HEK293 (cell line): ENCODE measurements at regions not wholly inside any gene's neighbourhood (a gene's known extent, or its start where the extent isn't known, plus 50 kb on each side); places are given as distances from the start of the nearest gene placed in this dataset.

Experiments
- CTCF ChIA-PET: fragments of 350-600 bp; formaldehyde crosslinking; extraction: SDS; loops from one replicate; lab custom pipeline; 2021; ENCODE audit warnings: antibody characterized with exemption; lab: Yijun Ruan, JAX
- POLR2A ChIA-PET: fragments of 300-600 bp; formaldehyde crosslinking; extraction: SDS; loops from one replicate; lab custom pipeline; 2020; ENCODE audit warnings: antibody characterized with exemption, inconsistent platforms; lab: Yijun Ruan, JAX
- H3K27ac ChIP-seq: fragments of 200-500 bp; sonication (Bioruptor generic); 2 replicates; pipeline ENCODE4 v1.5.1; 2014; ENCODE audit warnings: low read depth, low read length, control low read depth, inconsistent platforms; ENCODE audit errors: extremely low read depth
- H3K36me3 ChIP-seq, 2 experiments: fragments of 200-500 bp in 1 of 2; sonication (Bioruptor generic) in 1 of 2; 1 replicate in 1 of 2; 2 replicates in 1 of 2; pipeline ENCODE4 v1.5.1; 2014 to 2017; ENCODE audit warnings: inconsistent platforms in 2 of 2, low read length in 2 of 2; ENCODE audit not compliant: control insufficient read depth in 2 of 2, insufficient read depth in 1 of 2
- H3K4me1 ChIP-seq: fragments of 200-500 bp; sonication (Bioruptor generic); 2 replicates; pipeline ENCODE4 v1.5.1; 2014; ENCODE audit warnings: mild to moderate bottlenecking, low read length, inconsistent platforms; ENCODE audit not compliant: control insufficient read depth, insufficient read depth
- H3K4me3 ChIP-seq: 2 replicates; pipeline ENCODE4 v1.5.1; 2011; ENCODE audit warnings: low read depth, mild to moderate bottlenecking, control low read depth, low read length, moderate library complexity
- H3K9me3 ChIP-seq: fragments of 200-500 bp; sonication (Bioruptor generic); 2 replicates; pipeline ENCODE4 v1.5.1; 2014; ENCODE audit warnings: low read depth, low read length, inconsistent platforms; ENCODE audit not compliant: control insufficient read depth, insufficient read depth
- BCL11B ChIP-seq: fragments of 450-650 bp; formaldehyde crosslinking; IDR thresholded peaks from 2 replicates; pipeline ENCODE4 v1.5.1; 2016; ENCODE audit warnings: low read depth, missing biosample characterization, missing genetic modification characterization
- GLI2 ChIP-seq: fragments of 450-650 bp; formaldehyde crosslinking; IDR thresholded peaks from 2 replicates; pipeline ENCODE4; 2017; ENCODE audit warnings: missing biosample characterization, missing genetic modification characterization, low read depth, borderline replicate concordance
- GLI4 ChIP-seq: fragments of 450-650 bp; formaldehyde crosslinking; IDR thresholded peaks from 2 replicates; pipeline ENCODE4 v1.5.1; 2016; ENCODE audit warnings: missing biosample characterization, missing genetic modification characterization
- HIC1 ChIP-seq: fragments of 450-650 bp; formaldehyde crosslinking; IDR thresholded peaks from 2 replicates; pipeline ENCODE4 v1.5.1; 2016; ENCODE audit warnings: missing biosample characterization, missing genetic modification characterization
- TRIM28 ChIP-seq: IDR thresholded peaks from 2 replicates; pipeline ENCODE4 v1.6.1; 2011; ENCODE audit warnings: low read length, control low read depth, borderline replicate concordance
- YY2 ChIP-seq: fragments of 450-650 bp; formaldehyde crosslinking; IDR thresholded peaks from 2 replicates; pipeline ENCODE4 v1.5.1; 2016; ENCODE audit warnings: missing biosample characterization, missing genetic modification characterization
- ZBTB48 ChIP-seq: fragments of 450-650 bp; formaldehyde crosslinking; IDR thresholded peaks from 2 replicates; pipeline ENCODE4 v1.5.1; 2016; ENCODE audit warnings: missing biosample characterization, missing genetic modification characterization
- ZNF114 ChIP-seq: fragments of 450-650 bp; formaldehyde crosslinking; IDR thresholded peaks from 2 replicates; pipeline ENCODE4 v1.5.0; 2017; ENCODE audit warnings: missing biosample characterization, missing genetic modification characterization
- ZNF266 ChIP-seq: fragments of 450-650 bp; formaldehyde crosslinking; IDR thresholded peaks from 2 replicates; pipeline ENCODE4 v1.5.1; 2016; ENCODE audit warnings: missing biosample characterization, missing genetic modification characterization, low read depth
- ZNF394 ChIP-seq: fragments of 450-650 bp; formaldehyde crosslinking; IDR thresholded peaks from 2 replicates; pipeline ENCODE4 v1.5.1; 2016; ENCODE audit warnings: missing biosample characterization, missing genetic modification characterization, mild to moderate bottlenecking, moderate library complexity, borderline replicate concordance
- ZNF404 ChIP-seq: fragments of 450-650 bp; formaldehyde crosslinking; IDR thresholded peaks from 2 replicates; pipeline ENCODE4 v1.5.1; 2017; ENCODE audit warnings: missing biosample characterization, missing genetic modification characterization
- ZNF433 ChIP-seq: fragments of 450-650 bp; formaldehyde crosslinking; IDR thresholded peaks from 2 replicates; pipeline ENCODE4 v1.5.1; 2016; ENCODE audit warnings: missing biosample characterization, missing genetic modification characterization, low read depth
- ZNF513 ChIP-seq: fragments of 450-650 bp; IDR thresholded peaks from 2 replicates; pipeline ENCODE4 v1.5.1; 2018; ENCODE audit warnings: missing biosample characterization, missing genetic modification characterization
- ZNF514 ChIP-seq: fragments of 450-650 bp; formaldehyde crosslinking; IDR thresholded peaks from 2 replicates; pipeline ENCODE4 v1.5.1; 2016; ENCODE audit warnings: missing biosample characterization, missing genetic modification characterization
- ZNF529 ChIP-seq: fragments of 450-650 bp; formaldehyde crosslinking; IDR thresholded peaks from 2 replicates; pipeline ENCODE4 v1.5.1; 2017; ENCODE audit warnings: missing genetic modification characterization, missing biosample characterization; ENCODE audit not compliant: insufficient replicate concordance
- ZNF571 ChIP-seq: fragments of 450-650 bp; formaldehyde crosslinking; IDR thresholded peaks from 2 replicates; pipeline ENCODE4 v1.5.0; 2017; ENCODE audit warnings: missing biosample characterization, missing genetic modification characterization
- ZNF585B ChIP-seq: fragments of 450-650 bp; formaldehyde crosslinking; IDR thresholded peaks from 2 replicates; pipeline ENCODE4 v1.5.1; 2016; ENCODE audit warnings: missing biosample characterization, missing genetic modification characterization
- ZNF621 ChIP-seq: fragments of 450-650 bp; formaldehyde crosslinking; IDR thresholded peaks from 2 replicates; pipeline ENCODE4 v1.5.1; 2017; ENCODE audit warnings: missing biosample characterization, missing genetic modification characterization
- ZNF660 ChIP-seq: fragments of 450-650 bp; IDR thresholded peaks from 2 replicates; pipeline ENCODE4 v1.5.1; 2018; ENCODE audit warnings: missing biosample characterization, mild to moderate bottlenecking, missing genetic modification characterization
- ZNF664 ChIP-seq: fragments of 450-650 bp; formaldehyde crosslinking; IDR thresholded peaks from 2 replicates; pipeline ENCODE4 v1.5.1; 2016; ENCODE audit warnings: missing biosample characterization, missing genetic modification characterization
- ZNF670 ChIP-seq: fragments of 450-650 bp; formaldehyde crosslinking; IDR thresholded peaks from 2 replicates; pipeline ENCODE4 v1.5.1; 2016; ENCODE audit warnings: missing biosample characterization, missing genetic modification characterization, low read depth
- ZNF747 ChIP-seq: fragments of 450-650 bp; formaldehyde crosslinking; IDR thresholded peaks from 2 replicates; pipeline ENCODE4 v1.5.1; 2016; ENCODE audit warnings: missing biosample characterization, missing genetic modification characterization
- ZSCAN23 ChIP-seq: fragments of 450-650 bp; formaldehyde crosslinking; IDR thresholded peaks from 2 replicates; pipeline ENCODE4 v1.5.1; 2016; ENCODE audit warnings: missing biosample characterization, missing genetic modification characterization
- TF ChIP-seq, protein P1 (sequence below): fragments of 450-650 bp; formaldehyde crosslinking; IDR thresholded peaks from 2 replicates; pipeline ENCODE4 v1.5.1; 2017; ENCODE audit warnings: missing biosample characterization, mild to moderate bottlenecking, missing genetic modification characterization, moderate library complexity
- TF ChIP-seq, protein P2 (sequence below): fragments of 450-650 bp; formaldehyde crosslinking; IDR thresholded peaks from 2 replicates; pipeline ENCODE4 v1.5.1; 2017; ENCODE audit warnings: missing biosample characterization, missing genetic modification characterization
- TF ChIP-seq, protein P3 (sequence below): fragments of 450-650 bp; formaldehyde crosslinking; IDR thresholded peaks from 2 replicates; pipeline ENCODE4 v1.5.1; 2016; ENCODE audit warnings: missing biosample characterization, missing genetic modification characterization

DNA sequence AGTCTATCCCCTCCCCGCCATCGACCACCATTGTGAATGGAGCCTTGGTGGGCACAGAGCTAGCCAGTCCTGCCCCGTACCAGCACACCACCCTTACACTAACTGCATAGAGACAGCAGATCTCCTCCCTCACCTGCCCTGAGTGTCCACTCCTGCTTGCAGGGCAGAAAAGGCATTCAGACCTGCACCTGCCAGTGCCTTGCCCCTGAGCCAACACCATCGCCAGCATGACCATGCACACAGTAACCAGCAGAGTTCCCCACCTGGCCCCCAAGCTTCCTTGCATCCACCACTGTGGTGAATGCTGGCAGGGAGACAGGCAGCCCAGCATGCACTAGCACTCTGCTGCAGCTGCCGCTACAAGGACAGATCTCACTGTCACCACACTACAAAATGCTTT lies 397.1 kb downstream of the KLHL4 start:
- no peak overlapping the region for H3K4me3 ChIP-seq
- H3K27ac ChIP-seq = no peak overlapping the region
- TF ChIP-seq ZNF433 (tag by site-specific recombination) = no peak
- TF ChIP-seq, protein P1, sequence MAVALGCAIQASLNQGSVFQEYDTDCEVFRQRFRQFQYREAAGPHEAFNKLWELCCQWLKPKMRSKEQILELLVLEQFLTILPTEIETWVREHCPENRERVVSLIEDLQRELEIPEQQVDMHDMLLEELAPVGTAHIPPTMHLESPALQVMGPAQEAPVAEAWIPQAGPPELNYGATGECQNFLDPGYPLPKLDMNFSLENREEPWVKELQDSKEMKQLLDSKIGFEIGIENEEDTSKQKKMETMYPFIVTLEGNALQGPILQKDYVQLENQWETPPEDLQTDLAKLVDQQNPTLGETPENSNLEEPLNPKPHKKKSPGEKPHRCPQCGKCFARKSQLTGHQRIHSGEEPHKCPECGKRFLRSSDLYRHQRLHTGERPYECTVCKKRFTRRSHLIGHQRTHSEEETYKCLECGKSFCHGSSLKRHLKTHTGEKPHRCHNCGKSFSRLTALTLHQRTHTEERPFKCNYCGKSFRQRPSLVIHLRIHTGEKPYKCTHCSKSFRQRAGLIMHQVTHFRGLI (tag by site-specific recombination) = no peak
- H3K36me3 ChIP-seq = no peaks in the 10 kb centered on the region
- H3K9me3 ChIP-seq = peaks cover 2% of the 10 kb centered on the region
- CTCF ChIA-PET = no interaction called here
- POLR2A ChIA-PET = no interaction called here
- no peaks in the 10 kb centered on the region for H3K4me1 ChIP-seq

- Histone ChIP-seq H3K27ac (no peak overlapping the region), H3K4me3 (no peak overlapping the region), H3K9me3 (peaks cover 2% of the 10 kb centered on the region), H3K36me3 (no peaks in the 10 kb centered on the region), H3K4me1 (no peaks in the 10 kb centered on the region)
- ChIA-PET POLR2A (no interaction called here), CTCF (interaction anchor here (0.6 kb wide), 1 partner anchor 33 kb away, joined by 3 read pairs; no protein-coding TSS in a partner anchor)
- TF ChIP-seq ZNF394 (tag by site-specific recombination) = no peak
- TF ChIP-seq ZNF670 (tag by site-specific recombination) = no peak
- TF ChIP-seq ZNF529 (tag by site-specific recombination) = no peak
- TF ChIP-seq GLI4 (tag by site-specific recombination) = no peak
- no peak for TF ChIP-seq ZNF660 (tag by site-specific recombination)
- TF ChIP-seq BCL11B (tag by site-specific recombination) = no peak
- TF ChIP-seq, all 188 proteins: peak for 0
These were observed 407.0 kb downstream of the KLHL4 start for GRCh38 chrX:87924619-87925018.

DNA sequence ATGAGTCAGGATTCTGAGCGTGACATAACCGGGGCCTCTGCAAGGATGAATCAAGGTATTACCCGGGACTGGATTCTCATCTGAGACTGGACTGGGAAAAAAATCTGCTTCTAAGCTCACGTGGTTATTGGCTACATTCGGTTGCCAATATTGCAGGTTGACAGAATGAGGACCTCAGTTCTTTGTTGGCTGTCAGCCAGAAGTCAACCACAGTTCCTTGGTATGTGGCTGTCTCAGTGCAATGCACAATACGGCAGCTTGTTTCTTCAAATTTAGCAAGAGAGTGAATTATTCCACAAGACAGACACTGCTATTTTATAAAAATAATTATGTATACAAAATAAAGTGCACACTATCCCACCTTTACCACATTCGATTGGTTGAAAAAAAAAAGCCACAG lies 424.2 kb downstream of the KLHL4 start:
- no peak overlapping the region for H3K27ac ChIP-seq
- TF ChIP-seq ZNF513 (tag by site-specific recombination) (no peak), ZNF585B (tag by site-specific recombination) (no peak), ZBTB48 (tag by site-specific recombination) (no peak), HIC1 (tag by site-specific recombination) (no peak), ZNF621 (no peak), ZNF514 (tag by site-specific recombination) (no peak), ZNF571 (tag by site-specific recombination) (no peak), ZNF747 (tag by site-specific recombination) (no peak), ZSCAN23 (tag by site-specific recombination) (no peak), TRIM28 (no peak), GLI2 (tag by site-specific recombination) (no peak), ZNF114 (no peak), ZNF404 (no peak), ZNF266 (tag by site-specific recombination) (no peak), YY2 (tag by site-specific recombination) (no peak), ZNF664 (tag by site-specific recombination) (no peak)
- TF ChIP-seq, protein P2, sequence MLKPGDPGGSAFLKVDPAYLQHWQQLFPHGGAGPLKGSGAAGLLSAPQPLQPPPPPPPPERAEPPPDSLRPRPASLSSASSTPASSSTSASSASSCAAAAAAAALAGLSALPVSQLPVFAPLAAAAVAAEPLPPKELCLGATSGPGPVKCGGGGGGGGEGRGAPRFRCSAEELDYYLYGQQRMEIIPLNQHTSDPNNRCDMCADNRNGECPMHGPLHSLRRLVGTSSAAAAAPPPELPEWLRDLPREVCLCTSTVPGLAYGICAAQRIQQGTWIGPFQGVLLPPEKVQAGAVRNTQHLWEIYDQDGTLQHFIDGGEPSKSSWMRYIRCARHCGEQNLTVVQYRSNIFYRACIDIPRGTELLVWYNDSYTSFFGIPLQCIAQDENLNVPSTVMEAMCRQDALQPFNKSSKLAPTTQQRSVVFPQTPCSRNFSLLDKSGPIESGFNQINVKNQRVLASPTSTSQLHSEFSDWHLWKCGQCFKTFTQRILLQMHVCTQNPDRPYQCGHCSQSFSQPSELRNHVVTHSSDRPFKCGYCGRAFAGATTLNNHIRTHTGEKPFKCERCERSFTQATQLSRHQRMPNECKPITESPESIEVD (tag by site-specific recombination) = no peak
- TF ChIP-seq, protein P3, sequence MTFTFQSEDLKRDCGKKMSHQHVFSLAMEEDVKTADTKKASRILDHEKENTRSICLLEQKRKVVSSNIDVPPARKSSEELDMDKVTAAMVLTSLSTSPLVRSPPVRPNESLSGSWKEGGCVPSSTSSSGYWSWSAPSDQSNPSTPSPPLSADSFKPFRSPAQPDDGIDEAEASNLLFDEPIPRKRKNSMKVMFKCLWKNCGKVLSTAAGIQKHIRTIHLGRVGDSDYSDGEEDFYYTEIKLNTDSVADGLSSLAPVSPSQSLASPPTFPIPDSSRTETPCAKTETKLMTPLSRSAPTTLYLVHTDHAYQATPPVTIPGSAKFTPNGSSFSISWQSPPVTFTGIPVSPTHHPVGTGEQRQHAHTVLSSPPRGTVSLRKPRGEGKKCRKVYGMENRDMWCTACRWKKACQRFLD (tag by site-specific recombination) = no peak
- peaks cover 2% of the 10 kb centered on the region for H3K9me3 ChIP-seq
- H3K4me1 ChIP-seq = no peaks in the 10 kb centered on the region
- ChIA-PET POLR2A (no interaction called here), CTCF (no interaction called here)
- H3K4me3 ChIP-seq = no peak overlapping the region
- H3K36me3 ChIP-seq = no peaks in the 10 kb centered on the region
